SK-N-SH treated with all-trans-retinoic acid at 6 μM for 48 hours (cell line): ENCODE measurements at regions not wholly inside any gene's neighbourhood (a gene's known extent, or its start where the extent isn't known, plus 50 kb on each side); places are given as distances from the start of the nearest gene placed in this dataset.

ENCODE experiments used
- ARNTL ChIP-seq: fragments of 450-650 bp; formaldehyde crosslinking; IDR thresholded peaks from 2 replicates; pipeline ENCODE4 v1.5.0; 2020; ENCODE audit warnings: low read depth, mild to moderate bottlenecking, moderate library complexity, borderline replicate concordance
- BACH2 ChIP-seq: fragments of 250-450 bp; sonication (Bioruptor Pico); IDR thresholded peaks from 2 replicates; pipeline ENCODE4 v1.9.0; 2021; ENCODE audit warnings: mild to moderate bottlenecking, borderline replicate concordance
- GLIS3 ChIP-seq: fragments of 250-450 bp; sonication (Bioruptor Pico); IDR thresholded peaks from 2 replicates; pipeline ENCODE4 v1.5.0; 2020; ENCODE audit warnings: mild to moderate bottlenecking, moderate library complexity
- OSR1 ChIP-seq: fragments of 250-450 bp; sonication (Bioruptor Pico); IDR thresholded peaks from 2 replicates; pipeline ENCODE4 v1.8.0; 2022; ENCODE audit warnings: moderate library complexity, mild to moderate bottlenecking, inconsistent platforms
- PATZ1 ChIP-seq: fragments of 250-450 bp; sonication (Bioruptor Pico); IDR thresholded peaks from 2 replicates; pipeline ENCODE4 v1.8.0; 2020; ENCODE audit warnings: mild to moderate bottlenecking, moderate library complexity, borderline replicate concordance
- POU6F1 ChIP-seq: fragments of 250-450 bp; sonication (Bioruptor Pico); IDR thresholded peaks from 2 replicates; pipeline ENCODE4 v1.8.0; 2021; ENCODE audit warnings: low read depth, mild to moderate bottlenecking, moderate library complexity, borderline replicate concordance
- RARB ChIP-seq: fragments of 250-450 bp; sonication (Bioruptor Pico); IDR thresholded peaks from 2 replicates; pipeline ENCODE4 v1.8.0; 2021; ENCODE audit warnings: mild to moderate bottlenecking, moderate library complexity
- TOX ChIP-seq: fragments of 250-450 bp; sonication (Bioruptor Pico); IDR thresholded peaks from 2 replicates; pipeline ENCODE4 v1.8.0; 2021; ENCODE audit warnings: mild to moderate bottlenecking, moderate library complexity, borderline replicate concordance
- ZC3H10 ChIP-seq: fragments of 250-450 bp; sonication (Bioruptor Pico); IDR thresholded peaks from 2 replicates; pipeline ENCODE4 v1.5.1; 2021; ENCODE audit warnings: mild to moderate bottlenecking, moderate library complexity
- ZFP30 ChIP-seq: fragments of 450-650 bp; formaldehyde crosslinking; IDR thresholded peaks from 2 replicates; pipeline ENCODE4 v1.5.0; 2022; ENCODE audit warnings: mild to moderate bottlenecking, moderate library complexity
- ZNF8 ChIP-seq: fragments of 450-650 bp; formaldehyde crosslinking; IDR thresholded peaks from 2 replicates; pipeline ENCODE4 v1.5.0; 2020; ENCODE audit warnings: mild to moderate bottlenecking, moderate library complexity

GRCh38 chrX:34238896-34239295 is 106.8 kb upstream of the FAM47A start:
- TF ChIP-seq TOX (CRISPR knock-in tag) (no peak), ARNTL (CRISPR knock-in tag) (no peak), ZFP30 (no peak), ZNF8 (CRISPR knock-in tag) (no peak), RARB (CRISPR knock-in tag) (no peak), BACH2 (CRISPR knock-in tag) (no peak), POU6F1 (CRISPR knock-in tag) (no peak), GLIS3 (CRISPR knock-in tag) (no peak), OSR1 (no peak), PATZ1 (CRISPR knock-in tag) (no peak), ZC3H10 (no peak)
